ENCODE measurements at regions not wholly inside any gene's neighbourhood (a gene's known extent, or its start where the extent isn't known, plus 50 kb on each side); places are given as distances from the start of the nearest gene placed in this dataset.
A peak's percentile ranks its signal among the peaks of the same experiment; 100 is the strongest.

GRCh38 chr5:152094060-152094459, 169.4 kb upstream of the GLRA1 start:
- Histone ChIP-seq H3K36me3 (ENCODE audit: control insufficient read depth, insufficient read depth, low read length) (no peaks in the 10 kb centered on the region), H3K4me1 (ENCODE audit: control insufficient read depth, extremely low read depth, insufficient read depth, low read length) (no peaks in the 10 kb centered on the region), H3K79me2 (ENCODE audit: control insufficient read depth, insufficient read depth, low read length) (no peaks in the 10 kb centered on the region), H3K9me3 (ENCODE audit: control insufficient read depth, insufficient read depth, low read depth, low read length) (no peaks in the 10 kb centered on the region), H2AFZ (ENCODE audit: low read length) (no peak overlapping the region), H3K9ac (ENCODE audit: insufficient read depth, low read length) (no peak overlapping the region), H3K4me3 (replicated peaks in 1 of 4; ENCODE audit: control extremely low read depth in 1 of 4, insufficient read depth in 1 of 4, low read depth in 3 of 4, low read length in 4 of 4) (no peak overlapping the region), H3K27me3 (ENCODE audit: control insufficient read depth, insufficient read depth, low read length) (no peaks in the 10 kb centered on the region), H3K27ac (ENCODE audit: insufficient read depth, low read length) (no peak overlapping the region), H4K20me1 (ENCODE audit: control insufficient read depth, extremely low read depth, insufficient read depth, low read length) (no peaks in the 10 kb centered on the region), H3K4me2 (ENCODE audit: extremely low read depth, insufficient read depth, low read length) (no peak overlapping the region)
- no peak for DNase-seq (ENCODE audit: low read depth in 2 of 2)
- TF ChIP-seq EZH2 (IDR thresholded peaks at IDR 0.05; ENCODE audit: low read length, missing control alignments) (no peak), CTCF (conservative IDR thresholded peaks at IDR 0.05 in 1 of 2, IDR thresholded peaks at IDR 0.05 in 1 of 2; ENCODE audit: low read depth in 1 of 2, low read length in 2 of 2) (no peak)

- Histone ChIP-seq H3K27me3 (ENCODE audit: control insufficient read depth, insufficient read depth, low read length) (no peaks in the 10 kb centered on the region), H3K4me1 (ENCODE audit: control insufficient read depth, extremely low read depth, insufficient read depth, low read length) (no peaks in the 10 kb centered on the region), H3K27ac (ENCODE audit: insufficient read depth, low read length) (no peak overlapping the region), H2AFZ (ENCODE audit: low read length) (no peak overlapping the region), H4K20me1 (ENCODE audit: control insufficient read depth, extremely low read depth, insufficient read depth, low read length) (no peaks in the 10 kb centered on the region), H3K4me3 (replicated peaks in 1 of 4; ENCODE audit: control extremely low read depth in 1 of 4, insufficient read depth in 1 of 4, low read depth in 3 of 4, low read length in 4 of 4) (no peak overlapping the region), H3K4me2 (ENCODE audit: extremely low read depth, insufficient read depth, low read length) (no peak overlapping the region), H3K36me3 (ENCODE audit: control insufficient read depth, insufficient read depth, low read length) (no peaks in the 10 kb centered on the region), H3K9me3 (ENCODE audit: control insufficient read depth, insufficient read depth, low read depth, low read length) (no peaks in the 10 kb centered on the region), H3K79me2 (ENCODE audit: control insufficient read depth, insufficient read depth, low read length) (no peaks in the 10 kb centered on the region), H3K9ac (ENCODE audit: insufficient read depth, low read length) (no peak overlapping the region)
- peak in 1 of 2 donors; percentile 4 for DNase-seq (ENCODE audit: low read depth in 2 of 2)
- TF ChIP-seq CTCF (conservative IDR thresholded peaks at IDR 0.05 in 1 of 2, IDR thresholded peaks at IDR 0.05 in 1 of 2; ENCODE audit: low read depth in 1 of 2, low read length in 2 of 2): no peak
- no peak for TF ChIP-seq EZH2 (IDR thresholded peaks at IDR 0.05; ENCODE audit: low read length, missing control alignments)
Observed at GRCh38 chr5:152092580-152092979, 167.9 kb upstream of the GLRA1 start.

DNA sequence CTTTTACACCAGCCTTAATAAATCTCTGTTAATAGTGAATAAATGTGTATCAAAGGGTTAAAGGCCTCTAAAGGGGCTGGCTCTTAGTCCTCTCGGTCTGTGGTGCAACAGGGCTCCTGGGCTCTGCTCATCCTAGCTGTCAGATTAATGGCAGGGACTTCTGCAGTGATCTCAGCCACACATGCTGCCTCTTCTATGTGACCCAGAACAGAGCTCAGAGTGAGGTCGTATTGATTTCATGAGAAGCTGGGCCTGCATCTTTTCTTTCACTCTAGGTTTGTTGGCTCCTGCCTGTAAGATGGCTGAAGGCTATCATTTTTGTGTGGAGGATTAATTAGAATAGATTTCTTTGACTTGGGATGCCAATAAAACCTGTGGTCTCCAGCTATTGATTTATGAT, 165.0 kb upstream of the GLRA1 start:
- Histone ChIP-seq H3K36me3 (ENCODE audit: control insufficient read depth, insufficient read depth, low read length) (no peaks in the 10 kb centered on the region), H3K4me3 (replicated peaks in 1 of 4; ENCODE audit: control extremely low read depth in 1 of 4, insufficient read depth in 1 of 4, low read depth in 3 of 4, low read length in 4 of 4) (no peak overlapping the region), H3K27me3 (ENCODE audit: control insufficient read depth, insufficient read depth, low read length) (no peaks in the 10 kb centered on the region), H2AFZ (ENCODE audit: low read length) (no peak overlapping the region), H3K79me2 (ENCODE audit: control insufficient read depth, insufficient read depth, low read length) (no peaks in the 10 kb centered on the region), H3K9me3 (ENCODE audit: control insufficient read depth, insufficient read depth, low read depth, low read length) (no peaks in the 10 kb centered on the region), H3K4me1 (ENCODE audit: control insufficient read depth, extremely low read depth, insufficient read depth, low read length) (no peaks in the 10 kb centered on the region), H3K27ac (ENCODE audit: insufficient read depth, low read length) (no peak overlapping the region), H3K4me2 (ENCODE audit: extremely low read depth, insufficient read depth, low read length) (no peak overlapping the region), H4K20me1 (ENCODE audit: control insufficient read depth, extremely low read depth, insufficient read depth, low read length) (no peaks in the 10 kb centered on the region), H3K9ac (ENCODE audit: insufficient read depth, low read length) (no peak overlapping the region)
- TF ChIP-seq EZH2 (IDR thresholded peaks at IDR 0.05; ENCODE audit: low read length, missing control alignments): no peak
- no peak for TF ChIP-seq CTCF (conservative IDR thresholded peaks at IDR 0.05 in 1 of 2, IDR thresholded peaks at IDR 0.05 in 1 of 2; ENCODE audit: low read depth in 1 of 2, low read length in 2 of 2)
- DNase-seq (ENCODE audit: low read depth in 2 of 2): no peak

Data from fibroblast of lung (primary cell).